RWPE1 (cell line): ENCODE measurements at regions not wholly inside any gene's neighbourhood (a gene's known extent, or its start where the extent isn't known, plus 50 kb on each side); places are given as distances from the start of the nearest gene placed in this dataset.

Experiments used
- CTCF ChIA-PET: fragments of 350-600 bp; sonication (Branson Sonifier 250); formaldehyde crosslinking; extraction: SDS; loops from one replicate; lab custom pipeline; 2021; lab: Yijun Ruan, JAX
- POLR2A ChIA-PET: fragments of 400-600 bp; formaldehyde crosslinking; extraction: SDS; loops from one replicate; lab custom pipeline; 2020; ENCODE audit warnings: antibody characterized with exemption; ENCODE audit not compliant: low non-redundant PET; lab: Yijun Ruan, JAX
- DNase-seq: peaks from one replicate; pipeline ENCODE4 v3.0.0; 2012; ENCODE audit warnings: low spot score
- H3K27ac ChIP-seq: fragments of 450-650 bp; 2 replicates; pipeline ENCODE4 v1.5.1; 2017
- CTCF ChIP-seq: fragments of 450-650 bp; conservative IDR thresholded peaks from 2 replicates; pipeline ENCODE4 v1.5.1; 2017; ENCODE audit warnings: low read depth, mild to moderate bottlenecking

- no peak overlapping the region for H3K27ac ChIP-seq
- TF ChIP-seq CTCF, result no peak
- CTCF ChIA-PET, result no interaction called here
- POLR2A ChIA-PET, result no interaction called here
- peak; percentile 15 for DNase-seq
Observed at GRCh38 chr9:26243726-26244125, 565.5 kb upstream of the TUSC1 start.

GRCh38 chr9:26243029-26243697, 564.9 kb upstream of the TUSC1 start:
- ChIA-PET CTCF (no interaction called here), POLR2A (no interaction called here)
- no peak for TF ChIP-seq CTCF
- no peak overlapping the region for H3K27ac ChIP-seq
- no peak for DNase-seq

GRCh38 chr9:26240020-26240419, 561.8 kb upstream of the TUSC1 start:
- CTCF ChIA-PET, result no interaction called here
- no peak for TF ChIP-seq CTCF

GRCh38 chr9:26237256-26237655, 559.0 kb upstream of the TUSC1 start:
- DNase-seq, result no peak
- H3K27ac ChIP-seq, result no peak overlapping the region
- TF ChIP-seq CTCF, result no peak
- POLR2A ChIA-PET, result no interaction called here
- CTCF ChIA-PET, result no interaction called here

More at GRCh38 chr9:26240020-26240419, 561.8 kb upstream of the TUSC1 start:
- no peak for DNase-seq
- H3K27ac ChIP-seq, result no peak overlapping the region
- POLR2A ChIA-PET, result no interaction called here

- no peak for TF ChIP-seq CTCF
- no peak for DNase-seq
- no peak overlapping the region for H3K27ac ChIP-seq
- CTCF ChIA-PET, result no interaction called here
- POLR2A ChIA-PET, result no interaction called here
Observed at GRCh38 chr9:26234865-26235264, 556.6 kb upstream of the TUSC1 start.

- H3K27ac ChIP-seq, result no peak overlapping the region
- ChIA-PET CTCF (no interaction called here), POLR2A (no interaction called here)
- DNase-seq, result no peak
- TF ChIP-seq CTCF, result no peak
Observed at GRCh38 chr9:26231391-26231790, 553.1 kb upstream of the TUSC1 start.
